Activated naive CD4-positive, alpha-beta T cell treated with anti-CD3 and anti-CD28 coated beads, Interleukin-2, amount 50 U/mL, for 24 hours (primary cell): ENCODE measurements at regions not wholly inside any gene's neighbourhood (a gene's known extent, or its start where the extent isn't known, plus 50 kb on each side); places are given as distances from the start of the nearest gene placed in this dataset.
A peak's percentile ranks its signal among the peaks of the same experiment; 100 is the strongest.

Source experiments
- H3K27ac Mint-ChIP-seq: one replicate; pipeline ENCODE4 v1.8.0; 2021; ENCODE audit warnings: mild to moderate bottlenecking, mixed read lengths
- H3K27me3 Mint-ChIP-seq: one replicate; pipeline ENCODE4 v1.8.0; 2021; ENCODE audit warnings: mixed read lengths
- H3K36me3 Mint-ChIP-seq: one replicate; pipeline ENCODE4 v1.8.0; 2021; ENCODE audit warnings: mixed read lengths
- H3K4me1 Mint-ChIP-seq: one replicate; pipeline ENCODE4 v1.8.0; 2021; ENCODE audit warnings: mixed read lengths
- H3K4me3 Mint-ChIP-seq: one replicate; pipeline ENCODE4 v1.8.0; 2021; ENCODE audit warnings: mild to moderate bottlenecking, mixed read lengths
- H3K9me3 Mint-ChIP-seq: one replicate; pipeline ENCODE4 v1.8.0; 2021; ENCODE audit warnings: mixed read lengths

- Mint-ChIP-seq H3K4me1 (no peaks in the 10 kb centered on the region), H3K27ac (no peak overlapping the region), H3K27me3 (peaks cover 1% of the 10 kb centered on the region), H3K4me3 (no peak overlapping the region), H3K36me3 (no peaks in the 10 kb centered on the region), H3K9me3 (no peaks in the 10 kb centered on the region)
These were observed 86.3 kb upstream of the VIPR2 start for GRCh38 chr7:159231017-159231416.

- Mint-ChIP-seq H3K4me3 (no peak overlapping the region), H3K36me3 (no peaks in the 10 kb centered on the region), H3K9me3 (no peaks in the 10 kb centered on the region), H3K27me3 (peaks cover 1% of the 10 kb centered on the region), H3K4me1 (no peaks in the 10 kb centered on the region), H3K27ac (no peak overlapping the region)
These were observed 85.2 kb upstream of the VIPR2 start for GRCh38 chr7:159229683-159230475.

- H3K36me3 Mint-ChIP-seq: no peaks in the 10 kb centered on the region
- H3K4me1 Mint-ChIP-seq: no peaks in the 10 kb centered on the region
- no peaks in the 10 kb centered on the region for H3K27me3 Mint-ChIP-seq
- H3K27ac Mint-ChIP-seq: no peak overlapping the region
- no peak overlapping the region for H3K4me3 Mint-ChIP-seq
- H3K9me3 Mint-ChIP-seq: no peaks in the 10 kb centered on the region
These were observed 82.8 kb upstream of the VIPR2 start for GRCh38 chr7:159227433-159227832.

- no peak overlapping the region for H3K4me3 Mint-ChIP-seq
- no peak overlapping the region for H3K27ac Mint-ChIP-seq
- H3K9me3 Mint-ChIP-seq: no peaks in the 10 kb centered on the region
- H3K4me1 Mint-ChIP-seq: no peaks in the 10 kb centered on the region
- H3K36me3 Mint-ChIP-seq: no peaks in the 10 kb centered on the region
- no peaks in the 10 kb centered on the region for H3K27me3 Mint-ChIP-seq
These were observed 81.5 kb upstream of the VIPR2 start for GRCh38 chr7:159226011-159226702.

GRCh38 chr7:159218607-159219006 lies 73.9 kb upstream of the VIPR2 start:
- Mint-ChIP-seq H3K36me3 (no peaks in the 10 kb centered on the region), H3K9me3 (no peaks in the 10 kb centered on the region), H3K27me3 (peaks cover 1% of the 10 kb centered on the region), H3K4me1 (no peaks in the 10 kb centered on the region), H3K27ac (no peak overlapping the region), H3K4me3 (no peak overlapping the region)

GRCh38 chr7:159218170-159218569 lies 73.5 kb upstream of the VIPR2 start:
- H3K27ac Mint-ChIP-seq: no peak overlapping the region

GRCh38 chr7:159215076-159215475 lies 70.4 kb upstream of the VIPR2 start:
- Mint-ChIP-seq H3K27ac (no peak overlapping the region), H3K4me3 (no peak overlapping the region), H3K36me3 (no peaks in the 10 kb centered on the region), H3K9me3 (no peaks in the 10 kb centered on the region), H3K27me3 (peaks cover 1% of the 10 kb centered on the region), H3K4me1 (peaks cover 4% of the 10 kb centered on the region)

More at GRCh38 chr7:159218170-159218569, 73.5 kb upstream of the VIPR2 start:
- Mint-ChIP-seq H3K36me3 (no peaks in the 10 kb centered on the region), H3K4me3 (no peak overlapping the region), H3K27me3 (peaks cover 1% of the 10 kb centered on the region), H3K4me1 (no peaks in the 10 kb centered on the region), H3K9me3 (no peaks in the 10 kb centered on the region)

GRCh38 chr7:159213253-159213652 lies 68.6 kb upstream of the VIPR2 start:
- Mint-ChIP-seq H3K4me3 (no peak overlapping the region), H3K27ac (no peak overlapping the region), H3K36me3 (no peaks in the 10 kb centered on the region), H3K9me3 (no peaks in the 10 kb centered on the region), H3K27me3 (peaks cover 1% of the 10 kb centered on the region), H3K4me1 (peaks cover 4% of the 10 kb centered on the region)

- Mint-ChIP-seq H3K27ac (no peak overlapping the region), H3K27me3 (no peaks in the 10 kb centered on the region), H3K36me3 (no peaks in the 10 kb centered on the region), H3K4me1 (peaks cover 4% of the 10 kb centered on the region), H3K4me3 (no peak overlapping the region), H3K9me3 (no peaks in the 10 kb centered on the region)
These were observed 67.6 kb upstream of the VIPR2 start for GRCh38 chr7:159212226-159212625.

- peaks cover 4% of the 10 kb centered on the region for H3K4me1 Mint-ChIP-seq
- H3K36me3 Mint-ChIP-seq: no peaks in the 10 kb centered on the region
- no peaks in the 10 kb centered on the region for H3K9me3 Mint-ChIP-seq
- no peaks in the 10 kb centered on the region for H3K27me3 Mint-ChIP-seq
- H3K4me3 Mint-ChIP-seq: no peak overlapping the region
- peak overlapping the region; percentile 26 for H3K27ac Mint-ChIP-seq
These were observed 67.0 kb upstream of the VIPR2 start for GRCh38 chr7:159211540-159212182.

- Mint-ChIP-seq H3K27ac (no peak overlapping the region), H3K4me3 (no peak overlapping the region), H3K36me3 (no peaks in the 10 kb centered on the region), H3K27me3 (no peaks in the 10 kb centered on the region), H3K4me1 (peaks cover 8% of the 10 kb centered on the region), H3K9me3 (no peaks in the 10 kb centered on the region)
These were observed 66.0 kb upstream of the VIPR2 start for GRCh38 chr7:159210581-159211235.

GRCh38 chr7:159209429-159209828 lies 64.8 kb upstream of the VIPR2 start:
- H3K27me3 Mint-ChIP-seq: no peaks in the 10 kb centered on the region
- H3K27ac Mint-ChIP-seq: no peak overlapping the region
- peaks cover 8% of the 10 kb centered on the region for H3K4me1 Mint-ChIP-seq
- H3K36me3 Mint-ChIP-seq: no peaks in the 10 kb centered on the region
- H3K9me3 Mint-ChIP-seq: no peaks in the 10 kb centered on the region
- no peak overlapping the region for H3K4me3 Mint-ChIP-seq

- H3K9me3 Mint-ChIP-seq: no peaks in the 10 kb centered on the region
- peaks cover 8% of the 10 kb centered on the region for H3K4me1 Mint-ChIP-seq
- H3K4me3 Mint-ChIP-seq: no peak overlapping the region
- H3K27ac Mint-ChIP-seq: no peak overlapping the region
- H3K27me3 Mint-ChIP-seq: no peaks in the 10 kb centered on the region
- H3K36me3 Mint-ChIP-seq: no peaks in the 10 kb centered on the region
These were observed 63.3 kb upstream of the VIPR2 start for GRCh38 chr7:159207951-159208350.

GRCh38 chr7:159207393-159207792 lies 62.7 kb upstream of the VIPR2 start:
- no peaks in the 10 kb centered on the region for H3K27me3 Mint-ChIP-seq
- no peaks in the 10 kb centered on the region for H3K9me3 Mint-ChIP-seq
- no peak overlapping the region for H3K27ac Mint-ChIP-seq
- H3K36me3 Mint-ChIP-seq: no peaks in the 10 kb centered on the region
- H3K4me1 Mint-ChIP-seq: peaks cover 8% of the 10 kb centered on the region
- H3K4me3 Mint-ChIP-seq: no peak overlapping the region

- H3K9me3 Mint-ChIP-seq: no peaks in the 10 kb centered on the region
These were observed 61.2 kb upstream of the VIPR2 start for GRCh38 chr7:159205833-159206232.

GRCh38 chr7:159204664-159205063 lies 60.0 kb upstream of the VIPR2 start:
- H3K4me3 Mint-ChIP-seq: no peak overlapping the region
- no peaks in the 10 kb centered on the region for H3K27me3 Mint-ChIP-seq
- no peaks in the 10 kb centered on the region for H3K36me3 Mint-ChIP-seq
- H3K9me3 Mint-ChIP-seq: no peaks in the 10 kb centered on the region
- no peak overlapping the region for H3K27ac Mint-ChIP-seq
- peaks cover 4% of the 10 kb centered on the region for H3K4me1 Mint-ChIP-seq

More at GRCh38 chr7:159205833-159206232, 61.2 kb upstream of the VIPR2 start:
- Mint-ChIP-seq H3K27ac (no peak overlapping the region), H3K4me1 (peaks cover 8% of the 10 kb centered on the region), H3K27me3 (no peaks in the 10 kb centered on the region), H3K36me3 (no peaks in the 10 kb centered on the region), H3K4me3 (no peak overlapping the region)
